C4-2B (cell line): ENCODE measurements at regions not wholly inside any gene's neighbourhood (a gene's known extent, or its start where the extent isn't known, plus 50 kb on each side); places are given as distances from the start of the nearest gene placed in this dataset.

ENCODE experiments used
- CTCF ChIP-seq: fragments of 450-650 bp; conservative IDR thresholded peaks from 2 replicates; pipeline ENCODE4 v1.5.1; 2017; ENCODE audit warnings: mild to moderate bottlenecking
- ZFX ChIP-seq: fragments of 450-650 bp; IDR thresholded peaks from 2 replicates; pipeline ENCODE4 v1.6.1; 2017

GRCh38 chr21:35410656-35411055 lies 361.6 kb upstream of the RUNX1 start:
- no peak for TF ChIP-seq ZFX
- TF ChIP-seq CTCF = no peak
